ENCODE measurements at regions not wholly inside any gene's neighbourhood (a gene's known extent, or its start where the extent isn't known, plus 50 kb on each side); places are given as distances from the start of the nearest gene placed in this dataset.

- Mint-ChIP-seq H3K27ac (no peak overlapping the region), H3K4me3 (no peak overlapping the region), H3K9me3 (no peaks in the 10 kb centered on the region), H3K36me3 (ENCODE audit: low read depth) (no peaks in the 10 kb centered on the region), H3K27me3 (peaks cover 50% of the 10 kb centered on the region), H3K4me1 (no peaks in the 10 kb centered on the region)
- no peak for ATAC-seq (replicated peaks)
These were observed 96.2 kb downstream of the COPS8 start for GRCh38 chr2:237181844-237182243.

- ATAC-seq (replicated peaks), result no peak
- no peak overlapping the region for H3K4me3 Mint-ChIP-seq
- H3K27me3 Mint-ChIP-seq, result peaks cover 46% of the 10 kb centered on the region
- no peaks in the 10 kb centered on the region for H3K4me1 Mint-ChIP-seq
- no peaks in the 10 kb centered on the region for H3K9me3 Mint-ChIP-seq
- H3K27ac Mint-ChIP-seq, result no peak overlapping the region
- no peaks in the 10 kb centered on the region for H3K36me3 Mint-ChIP-seq (ENCODE audit: low read depth)
These were observed 96.9 kb downstream of the COPS8 start for GRCh38 chr2:237182422-237183123.

DNA sequence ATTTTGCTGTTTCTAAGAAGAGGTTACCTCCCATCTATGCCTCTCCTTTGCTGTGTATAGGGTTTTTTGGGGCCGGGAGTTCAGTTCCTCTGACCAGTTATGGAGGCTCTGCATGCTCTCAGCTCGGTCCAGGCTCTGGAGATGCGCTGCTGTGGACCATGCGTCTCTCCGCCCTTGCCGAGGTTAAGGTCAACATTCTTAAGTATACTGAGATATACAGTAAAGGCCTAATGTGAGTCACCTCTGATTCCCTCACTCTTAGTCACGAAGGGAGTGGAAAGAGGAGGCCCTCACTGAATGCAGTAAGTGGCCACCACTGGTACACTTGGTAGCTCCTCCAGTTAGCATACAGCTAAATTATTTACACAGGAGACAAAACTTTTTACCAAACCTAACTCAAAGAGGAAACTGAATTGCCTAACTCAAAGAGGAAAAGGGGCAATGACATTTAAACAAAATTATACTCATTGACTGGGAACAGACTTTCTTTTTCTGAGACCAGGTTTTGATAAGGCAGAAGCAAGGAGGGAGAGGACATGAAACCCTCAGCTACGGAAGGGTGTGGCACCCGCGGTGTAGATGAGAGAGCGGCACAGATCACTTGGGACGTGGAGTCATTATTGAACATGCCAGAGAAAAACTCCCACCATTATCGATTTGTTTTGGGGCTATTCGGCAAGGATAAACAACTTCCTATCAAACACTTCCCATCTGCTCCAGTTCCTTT lies 98.7 kb downstream of the COPS8 start:
- H3K36me3 Mint-ChIP-seq (ENCODE audit: low read depth), result no peaks in the 10 kb centered on the region
- peak; percentile 51 for ATAC-seq (replicated peaks)
- H3K4me1 Mint-ChIP-seq, result no peaks in the 10 kb centered on the region
- H3K27me3 Mint-ChIP-seq, result peaks cover 40% of the 10 kb centered on the region
- no peaks in the 10 kb centered on the region for H3K9me3 Mint-ChIP-seq
- no peak overlapping the region for H3K27ac Mint-ChIP-seq
- no peak overlapping the region for H3K4me3 Mint-ChIP-seq

DNA sequence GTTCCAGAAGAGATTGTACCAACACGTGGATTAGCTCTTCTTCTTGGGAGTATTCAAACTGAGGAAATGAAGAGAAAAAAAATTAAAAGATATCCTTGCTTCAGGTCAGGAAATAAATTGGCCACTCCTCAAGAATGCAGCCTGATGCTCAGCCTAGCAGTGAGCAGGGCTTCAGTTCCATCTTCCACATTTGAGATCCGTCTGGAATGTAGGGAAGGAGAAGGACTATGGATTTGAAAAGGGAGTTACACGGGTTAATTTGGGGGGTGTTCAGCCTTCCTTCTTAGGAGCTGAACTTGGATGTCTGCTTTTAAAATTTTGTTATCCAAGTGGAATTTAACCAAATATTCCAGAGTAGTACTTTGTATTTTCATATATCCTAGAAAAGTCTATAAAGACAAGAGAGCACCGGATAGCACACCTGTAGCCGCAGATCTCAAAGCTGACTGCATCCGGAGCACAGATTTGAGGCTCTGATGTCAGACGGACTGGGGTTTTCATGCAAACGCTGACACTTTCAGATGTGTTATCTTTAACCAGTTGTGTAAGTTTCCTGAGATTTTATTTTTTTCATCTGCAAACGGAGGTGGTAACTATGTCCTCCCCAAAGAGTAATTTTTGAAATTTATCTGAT lies 99.3 kb downstream of the COPS8 start:
- Mint-ChIP-seq H3K36me3 (ENCODE audit: low read depth) (no peaks in the 10 kb centered on the region), H3K4me1 (no peaks in the 10 kb centered on the region), H3K27ac (no peak overlapping the region), H3K9me3 (no peaks in the 10 kb centered on the region), H3K27me3 (peaks cover 37% of the 10 kb centered on the region), H3K4me3 (no peak overlapping the region)
- ATAC-seq (replicated peaks), result no peak

GRCh38 chr2:237185553-237185925 lies 99.8 kb downstream of the COPS8 start:
- Mint-ChIP-seq H3K27me3 (peaks cover 36% of the 10 kb centered on the region), H3K4me3 (no peak overlapping the region), H3K4me1 (no peaks in the 10 kb centered on the region), H3K36me3 (ENCODE audit: low read depth) (no peaks in the 10 kb centered on the region), H3K9me3 (no peaks in the 10 kb centered on the region), H3K27ac (no peak overlapping the region)
- ATAC-seq (replicated peaks), result no peak

GRCh38 chr2:237189799-237190198 lies 104.1 kb downstream of the COPS8 start:
- Mint-ChIP-seq H3K36me3 (ENCODE audit: low read depth) (no peaks in the 10 kb centered on the region), H3K27me3 (peaks cover 15% of the 10 kb centered on the region), H3K4me1 (no peaks in the 10 kb centered on the region), H3K9me3 (no peaks in the 10 kb centered on the region), H3K27ac (no peak overlapping the region), H3K4me3 (no peak overlapping the region)
- ATAC-seq (replicated peaks), result no peak

DNA sequence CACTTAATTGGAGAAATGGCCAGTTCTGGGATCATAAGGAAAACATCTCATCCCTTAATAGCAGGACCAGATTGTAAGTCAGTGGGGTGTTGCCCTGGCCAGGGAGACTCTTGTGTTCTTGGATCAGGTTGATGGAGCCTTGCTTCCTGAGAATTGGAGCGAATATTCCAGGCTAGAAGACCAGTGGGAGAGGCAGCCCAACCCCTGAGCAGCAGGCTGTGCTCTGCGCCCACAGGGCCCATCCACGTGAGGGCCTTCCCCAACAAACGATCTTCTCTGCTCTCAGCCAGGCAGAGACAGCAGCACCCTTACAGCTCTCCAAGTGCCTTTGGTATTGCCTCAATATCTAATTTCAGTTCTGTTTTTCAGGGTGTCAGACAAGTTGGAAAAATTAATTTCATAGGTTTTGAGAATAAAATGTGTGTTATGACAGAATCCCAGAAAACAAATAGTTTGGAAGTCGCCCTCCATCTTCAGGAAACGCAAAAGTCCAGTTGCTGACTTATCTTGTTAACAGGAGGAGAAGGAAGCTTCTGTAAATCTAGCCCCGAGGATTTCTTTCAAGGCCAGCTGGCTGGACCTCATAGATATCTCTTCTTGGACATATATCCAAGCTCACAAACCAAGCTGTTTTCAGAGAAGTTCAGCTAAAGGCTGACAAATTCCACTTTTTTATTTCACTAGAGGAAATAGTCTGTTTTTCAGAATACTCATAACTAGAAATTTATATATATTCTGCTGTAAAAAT lies 105.5 kb downstream of the COPS8 start:
- H3K27me3 Mint-ChIP-seq, result peaks cover 10% of the 10 kb centered on the region
- ATAC-seq (replicated peaks), result no peak
- no peaks in the 10 kb centered on the region for H3K4me1 Mint-ChIP-seq
- H3K36me3 Mint-ChIP-seq (ENCODE audit: low read depth), result no peaks in the 10 kb centered on the region
- H3K4me3 Mint-ChIP-seq, result no peak overlapping the region
- no peaks in the 10 kb centered on the region for H3K9me3 Mint-ChIP-seq
- no peak overlapping the region for H3K27ac Mint-ChIP-seq

DNA sequence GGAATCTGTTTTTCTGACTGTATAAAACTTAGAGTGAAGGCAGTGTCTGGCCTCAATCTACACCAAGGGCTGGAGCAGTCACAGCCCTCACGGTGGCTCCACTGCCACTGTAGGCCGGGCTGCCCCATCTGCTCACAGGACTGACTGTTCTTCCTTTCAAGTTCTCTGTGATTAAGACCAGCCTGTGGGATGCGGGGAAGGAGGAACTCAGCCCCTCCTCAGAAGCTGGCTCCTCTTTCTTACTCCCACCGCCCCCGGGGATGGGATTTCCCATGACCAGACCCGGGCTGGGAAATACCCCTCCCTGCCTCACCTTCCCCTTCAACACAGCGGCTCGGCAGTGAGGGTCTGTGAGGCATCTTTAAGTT lies 106.0 kb downstream of the COPS8 start:
- ATAC-seq (replicated peaks), result no peak
- Mint-ChIP-seq H3K36me3 (ENCODE audit: low read depth) (no peaks in the 10 kb centered on the region), H3K27me3 (peaks cover 4% of the 10 kb centered on the region), H3K9me3 (no peaks in the 10 kb centered on the region), H3K4me3 (no peak overlapping the region), H3K4me1 (no peaks in the 10 kb centered on the region), H3K27ac (no peak overlapping the region)

- Mint-ChIP-seq H3K36me3 (ENCODE audit: low read depth) (no peaks in the 10 kb centered on the region), H3K9me3 (no peaks in the 10 kb centered on the region), H3K4me1 (no peaks in the 10 kb centered on the region), H3K4me3 (no peak overlapping the region), H3K27me3 (peaks cover 4% of the 10 kb centered on the region), H3K27ac (no peak overlapping the region)
- no peak for ATAC-seq (replicated peaks)
These were observed 107.2 kb downstream of the COPS8 start for GRCh38 chr2:237192881-237193280.

DNA sequence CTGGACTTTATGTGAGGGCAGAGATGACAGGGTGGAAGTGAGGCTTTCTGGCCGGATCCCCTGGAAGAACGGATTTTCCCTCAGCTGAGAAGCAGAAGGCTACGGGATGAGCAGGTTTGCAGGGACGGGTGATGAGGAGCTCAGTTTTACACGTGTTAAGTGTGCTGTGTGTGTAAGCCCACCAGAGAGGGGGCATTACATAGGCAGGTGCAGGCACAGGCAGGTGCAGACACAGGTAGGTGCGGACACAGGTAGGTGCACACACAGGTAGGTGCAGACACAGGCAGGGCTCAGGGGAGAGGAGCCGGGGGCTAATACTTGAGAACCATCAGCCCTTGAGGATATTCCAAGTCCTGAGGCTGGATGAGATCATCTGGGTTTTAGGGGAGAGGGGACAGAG lies 107.7 kb downstream of the COPS8 start:
- H3K36me3 Mint-ChIP-seq (ENCODE audit: low read depth), result no peaks in the 10 kb centered on the region
- no peak for ATAC-seq (replicated peaks)
- H3K27me3 Mint-ChIP-seq, result peaks cover 4% of the 10 kb centered on the region
- no peaks in the 10 kb centered on the region for H3K9me3 Mint-ChIP-seq
- H3K27ac Mint-ChIP-seq, result no peak overlapping the region
- H3K4me1 Mint-ChIP-seq, result no peaks in the 10 kb centered on the region
- H3K4me3 Mint-ChIP-seq, result no peak overlapping the region

DNA sequence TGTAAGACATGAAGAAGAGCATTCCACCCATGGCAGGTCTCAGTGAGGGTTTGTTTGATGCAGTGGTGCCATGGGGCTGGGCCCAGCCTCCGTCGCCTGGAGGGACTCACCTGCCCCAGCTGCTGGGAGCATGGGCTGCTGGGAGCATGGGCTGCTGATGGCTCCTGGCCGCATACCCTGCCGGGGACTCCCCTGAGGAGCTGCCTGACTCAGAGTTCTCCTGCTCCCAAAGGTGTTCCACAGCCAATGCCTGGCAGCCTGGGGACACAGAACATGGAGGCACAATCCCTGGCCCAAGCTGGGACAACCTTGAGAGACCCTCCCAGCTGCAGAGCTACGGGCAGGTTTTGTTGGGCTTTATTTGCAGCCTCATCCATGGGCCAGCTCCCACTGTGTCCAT lies 108.4 kb downstream of the COPS8 start:
- peaks cover 4% of the 10 kb centered on the region for H3K27me3 Mint-ChIP-seq
- ATAC-seq (replicated peaks), result no peak
- no peak overlapping the region for H3K4me3 Mint-ChIP-seq
- H3K9me3 Mint-ChIP-seq, result no peaks in the 10 kb centered on the region
- H3K36me3 Mint-ChIP-seq (ENCODE audit: low read depth), result no peaks in the 10 kb centered on the region
- no peaks in the 10 kb centered on the region for H3K4me1 Mint-ChIP-seq
- no peak overlapping the region for H3K27ac Mint-ChIP-seq

GRCh38 chr2:237194906-237195305 lies 109.2 kb downstream of the COPS8 start:
- Mint-ChIP-seq H3K27me3 (peaks cover 4% of the 10 kb centered on the region), H3K4me1 (no peaks in the 10 kb centered on the region), H3K4me3 (no peak overlapping the region), H3K27ac (no peak overlapping the region), H3K36me3 (ENCODE audit: low read depth) (no peaks in the 10 kb centered on the region), H3K9me3 (no peaks in the 10 kb centered on the region)
- ATAC-seq (replicated peaks), result no peak

GRCh38 chr2:237195396-237196120 lies 109.9 kb downstream of the COPS8 start:
- no peaks in the 10 kb centered on the region for H3K36me3 Mint-ChIP-seq (ENCODE audit: low read depth)
- no peaks in the 10 kb centered on the region for H3K4me1 Mint-ChIP-seq
- H3K27ac Mint-ChIP-seq, result no peak overlapping the region
- ATAC-seq (replicated peaks), result no peak
- peaks cover 4% of the 10 kb centered on the region for H3K27me3 Mint-ChIP-seq
- no peak overlapping the region for H3K4me3 Mint-ChIP-seq
- H3K9me3 Mint-ChIP-seq, result no peaks in the 10 kb centered on the region

- no peak overlapping the region for H3K27ac Mint-ChIP-seq
- no peak for ATAC-seq (replicated peaks)
- no peaks in the 10 kb centered on the region for H3K9me3 Mint-ChIP-seq
- no peaks in the 10 kb centered on the region for H3K36me3 Mint-ChIP-seq (ENCODE audit: low read depth)
- no peak overlapping the region for H3K4me3 Mint-ChIP-seq
- peaks cover 4% of the 10 kb centered on the region for H3K27me3 Mint-ChIP-seq
- no peaks in the 10 kb centered on the region for H3K4me1 Mint-ChIP-seq
These were observed 110.7 kb downstream of the COPS8 start for GRCh38 chr2:237196409-237196808.

All from activated T-helper 17 cell treated with anti-CD3 and anti-CD28 coated beads, Interleukin-2, amount 50 U/mL, for 72 hours (primary cell).